PC-3 (cell line): ENCODE measurements at regions not wholly inside any gene's neighbourhood (a gene's known extent, or its start where the extent isn't known, plus 50 kb on each side); places are given as distances from the start of the nearest gene placed in this dataset.

Source experiments
- EZH2 ChIP-seq: fragments of 300-600 bp; sonication (generic); IDR thresholded peaks from one replicate; pipeline ENCODE4 v1.6.1; 2017; ENCODE audit warnings: antibody characterized with exemption, mild to moderate bottlenecking, low read length; ENCODE audit not compliant: unreplicated experiment
- EZH2phosphoT487 ChIP-seq: fragments of 300-600 bp; sonication (generic); IDR thresholded peaks from 2 replicates; pipeline ENCODE4 v1.6.1; 2018; ENCODE audit warnings: mild to moderate bottlenecking, antibody characterized with exemption, low read length, borderline replicate concordance
- TF ChIP-seq, protein P1 (sequence below): fragments of 300-600 bp; sonication (generic); conservative IDR thresholded peaks from 2 replicates; pipeline ENCODE4 v1.5.1; 2017; ENCODE audit warnings: antibody characterized with exemption, low read depth, mild to moderate bottlenecking, low read length

DNA sequence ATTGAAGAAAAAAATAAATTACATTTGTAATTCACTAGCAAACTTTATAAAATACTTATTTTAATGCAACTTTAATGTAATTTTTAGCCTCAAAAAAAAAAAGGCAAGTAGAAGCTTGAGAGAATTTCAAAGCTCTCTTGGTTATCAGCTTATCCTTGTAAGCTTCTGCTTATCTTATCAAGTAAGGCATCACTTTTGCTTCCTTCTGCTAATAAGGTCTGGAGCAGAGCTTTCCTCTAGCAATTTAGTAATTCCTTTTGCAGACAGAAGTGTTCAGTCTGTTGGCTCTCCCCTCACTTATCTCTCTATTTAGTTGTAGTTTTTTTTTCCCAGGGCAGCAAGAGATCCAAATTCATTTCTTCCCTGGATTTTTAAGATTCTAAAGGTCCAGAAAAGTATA lies 525.0 kb downstream of the ISL1 start:
- TF ChIP-seq, protein P1, sequence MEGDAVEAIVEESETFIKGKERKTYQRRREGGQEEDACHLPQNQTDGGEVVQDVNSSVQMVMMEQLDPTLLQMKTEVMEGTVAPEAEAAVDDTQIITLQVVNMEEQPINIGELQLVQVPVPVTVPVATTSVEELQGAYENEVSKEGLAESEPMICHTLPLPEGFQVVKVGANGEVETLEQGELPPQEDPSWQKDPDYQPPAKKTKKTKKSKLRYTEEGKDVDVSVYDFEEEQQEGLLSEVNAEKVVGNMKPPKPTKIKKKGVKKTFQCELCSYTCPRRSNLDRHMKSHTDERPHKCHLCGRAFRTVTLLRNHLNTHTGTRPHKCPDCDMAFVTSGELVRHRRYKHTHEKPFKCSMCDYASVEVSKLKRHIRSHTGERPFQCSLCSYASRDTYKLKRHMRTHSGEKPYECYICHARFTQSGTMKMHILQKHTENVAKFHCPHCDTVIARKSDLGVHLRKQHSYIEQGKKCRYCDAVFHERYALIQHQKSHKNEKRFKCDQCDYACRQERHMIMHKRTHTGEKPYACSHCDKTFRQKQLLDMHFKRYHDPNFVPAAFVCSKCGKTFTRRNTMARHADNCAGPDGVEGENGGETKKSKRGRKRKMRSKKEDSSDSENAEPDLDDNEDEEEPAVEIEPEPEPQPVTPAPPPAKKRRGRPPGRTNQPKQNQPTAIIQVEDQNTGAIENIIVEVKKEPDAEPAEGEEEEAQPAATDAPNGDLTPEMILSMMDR, result no peak
- TF ChIP-seq EZH2, result no peak
- TF ChIP-seq EZH2phosphoT487, result no peak
